ENCODE measurements at regions not wholly inside any gene's neighbourhood (a gene's known extent, or its start where the extent isn't known, plus 50 kb on each side); places are given as distances from the start of the nearest gene placed in this dataset.

- Histone ChIP-seq H3K4me3 (replicated peaks; ENCODE audit: low read depth, low read length) (no peak overlapping the region), H3K27me3 (replicated peaks; ENCODE audit: control insufficient read depth, insufficient read depth, low read length) (no peaks in the 10 kb centered on the region), H3K36me3 (ENCODE audit: control insufficient read depth, insufficient read depth, low read length) (no peaks in the 10 kb centered on the region)
- DNase-seq (ENCODE audit: extremely low read depth, insufficient read length) = no peak
- no peak for TF ChIP-seq CTCF (IDR thresholded peaks at IDR 0.05; ENCODE audit: insufficient read depth, low read length, poor library complexity, severe bottlenecking)
These were observed 457.2 kb upstream of the CADM1 start for GRCh38 chr11:115961159-115962003.

- Histone ChIP-seq H3K36me3 (ENCODE audit: control insufficient read depth, insufficient read depth, low read length) (no peaks in the 10 kb centered on the region), H3K4me3 (replicated peaks; ENCODE audit: low read depth, low read length) (no peak overlapping the region), H3K27me3 (replicated peaks; ENCODE audit: control insufficient read depth, insufficient read depth, low read length) (no peaks in the 10 kb centered on the region)
- no peak for TF ChIP-seq CTCF (IDR thresholded peaks at IDR 0.05; ENCODE audit: insufficient read depth, low read length, poor library complexity, severe bottlenecking)
- DNase-seq (ENCODE audit: extremely low read depth, insufficient read length) = no peak
These were observed 454.9 kb upstream of the CADM1 start for GRCh38 chr11:115959081-115959486.

GRCh38 chr11:115958089-115959000 lies 454.1 kb upstream of the CADM1 start:
- H3K27me3 ChIP-seq (replicated peaks; ENCODE audit: control insufficient read depth, insufficient read depth, low read length) = no peaks in the 10 kb centered on the region
- no peak for DNase-seq (ENCODE audit: extremely low read depth, insufficient read length)
- H3K4me3 ChIP-seq (replicated peaks; ENCODE audit: low read depth, low read length) = no peak overlapping the region

GRCh38 chr11:115955803-115956202 lies 451.6 kb upstream of the CADM1 start:
- no peak for TF ChIP-seq CTCF (IDR thresholded peaks at IDR 0.05; ENCODE audit: insufficient read depth, low read length, poor library complexity, severe bottlenecking)
- Histone ChIP-seq H3K4me3 (replicated peaks; ENCODE audit: low read depth, low read length) (no peak overlapping the region), H3K27me3 (replicated peaks; ENCODE audit: control insufficient read depth, insufficient read depth, low read length) (no peaks in the 10 kb centered on the region), H3K36me3 (ENCODE audit: control insufficient read depth, insufficient read depth, low read length) (no peaks in the 10 kb centered on the region)
- no peak for DNase-seq (ENCODE audit: extremely low read depth, insufficient read length)

More at GRCh38 chr11:115958089-115959000, 454.1 kb upstream of the CADM1 start:
- TF ChIP-seq CTCF (IDR thresholded peaks at IDR 0.05; ENCODE audit: insufficient read depth, low read length, poor library complexity, severe bottlenecking) = no peak
- no peaks in the 10 kb centered on the region for H3K36me3 ChIP-seq (ENCODE audit: control insufficient read depth, insufficient read depth, low read length)

GRCh38 chr11:115950660-115951059 lies 446.4 kb upstream of the CADM1 start:
- no peak for TF ChIP-seq CTCF (IDR thresholded peaks at IDR 0.05; ENCODE audit: insufficient read depth, low read length, poor library complexity, severe bottlenecking)
- Histone ChIP-seq H3K36me3 (ENCODE audit: control insufficient read depth, insufficient read depth, low read length) (no peaks in the 10 kb centered on the region), H3K27me3 (replicated peaks; ENCODE audit: control insufficient read depth, insufficient read depth, low read length) (no peaks in the 10 kb centered on the region), H3K4me3 (replicated peaks; ENCODE audit: low read depth, low read length) (no peak overlapping the region)
- no peak for DNase-seq (ENCODE audit: extremely low read depth, insufficient read length)
